Endothelial cell of umbilical vein (primary cell): ENCODE measurements at regions not wholly inside any gene's neighbourhood (a gene's known extent, or its start where the extent isn't known, plus 50 kb on each side); places are given as distances from the start of the nearest gene placed in this dataset.

Experiments
- BruUV-seq: library from RNA; stranded (reverse); fragments of 400-500 nt; replicated peaks from 2 replicates; lab custom pipeline; 2021; lab: Mats Ljungman, UMichigan
- CTCF ChIA-PET: fragments of 300-600, 350-600 bp; sonication (Branson Sonifier 250); formaldehyde crosslinking; loops from one replicate; lab custom pipeline; 2021; ENCODE audit warnings: antibody characterized with exemption, inconsistent platforms; lab: Charles Lee
- POLR2A ChIA-PET: fragments of 300-600, 350-600 bp; sonication (Branson Sonifier 250); formaldehyde crosslinking; loops from one replicate; lab custom pipeline; 2021; ENCODE audit warnings: antibody characterized with exemption, inconsistent platforms; lab: Charles Lee
- DNase-seq: peaks from one replicate; pipeline ENCODE4 v3.0.0-alpha.2; 2011; ENCODE audit warnings: low read depth, low spot score
- FAIRE-seq: peaks from 2 replicates; lab custom pipeline; 2011; peaks lifted over from hg19 to GRCh38; lab: Jason Lieb, UNC
- H2AFZ ChIP-seq: 2 replicates; pipeline ENCODE4 v1.6.0; 2012; ENCODE audit warnings: low read depth, low read length, control low read depth, inconsistent platforms
- H3K27ac ChIP-seq: 2 replicates; pipeline ENCODE4 v1.5.1; 2011; ENCODE audit warnings: low read depth, mild to moderate bottlenecking, control low read depth, low read length, moderate library complexity; ENCODE audit not compliant: insufficient read depth
- H3K27me3 ChIP-seq, 2 experiments: 2 replicates each; pipeline versions ENCODE4 v1.6.0 to v1.6.1; 2011; ENCODE audit warnings: low read length in 2 of 2, mixed read lengths in 1 of 2; ENCODE audit not compliant: control insufficient read depth in 2 of 2, insufficient read depth in 2 of 2
- H3K36me3 ChIP-seq, 2 experiments: 2 replicates in 1 of 2; 3 replicates in 1 of 2; pipeline ENCODE4 v1.5.1; 2011; ENCODE audit warnings: low read length in 2 of 2, mild to moderate bottlenecking in 1 of 2, moderate library complexity in 1 of 2; ENCODE audit not compliant: control insufficient read depth in 2 of 2, insufficient read depth in 2 of 2; ENCODE audit errors: extremely low read depth in 1 of 2
- H3K4me1 ChIP-seq: 3 replicates; pipeline ENCODE4 v1.5.1; 2011; ENCODE audit warnings: mild to moderate bottlenecking, low read length; ENCODE audit not compliant: control insufficient read depth, insufficient read depth; ENCODE audit errors: extremely low read depth
- H3K4me2 ChIP-seq: 2 replicates; pipeline ENCODE4 v1.6.1; 2011; ENCODE audit warnings: low read length, control low read depth, mixed read lengths; ENCODE audit not compliant: insufficient read depth
- H3K4me3 ChIP-seq, 3 experiments: fragments of 200-600 bp in 1 of 3; sonication (generic), shearing (Covaris generic) in 1 of 3; replicated peaks in 1 of 3; 2 replicates each; pipeline ENCODE4 v1.5.1; 2011 to 2016; ENCODE audit warnings: control low read depth in 3 of 3, low read length in 3 of 3, mild to moderate bottlenecking in 2 of 3, inconsistent platforms in 1 of 3, low read depth in 1 of 3, moderate library complexity in 1 of 3; ENCODE audit not compliant: insufficient read depth in 1 of 3
- H3K79me2 ChIP-seq: 2 replicates; pipeline ENCODE4 v1.6.0; 2012; ENCODE audit warnings: low read length, inconsistent platforms; ENCODE audit not compliant: control insufficient read depth, insufficient read depth
- H3K9ac ChIP-seq: replicated peaks from 2 replicates; pipeline ENCODE3; 2011; ENCODE audit warnings: low read length, control low read depth; ENCODE audit not compliant: insufficient read depth; ENCODE audit errors: extremely low read depth
- H3K9me1 ChIP-seq: replicated peaks from 3 replicates; pipeline ENCODE4 v1.6.0; 2011; ENCODE audit warnings: mild to moderate bottlenecking, low read length; ENCODE audit not compliant: control insufficient read depth, insufficient read depth; ENCODE audit errors: extremely low read depth
- H3K9me3 ChIP-seq: replicated peaks from 2 replicates; pipeline ENCODE4 v1.5.1; 2012; ENCODE audit warnings: low read length, inconsistent platforms; ENCODE audit not compliant: control insufficient read depth, insufficient read depth
- H4K20me1 ChIP-seq: replicated peaks from 2 replicates; pipeline ENCODE3; 2011; ENCODE audit warnings: mild to moderate bottlenecking, low read length; ENCODE audit not compliant: control insufficient read depth, insufficient read depth; ENCODE audit errors: extremely low read depth
- CTCF ChIP-seq, 2 donors: IDR thresholded peaks; 1 replicate in 1 of 2; 2 replicates in 1 of 2; pipeline ENCODE4 v1.5.1; 2011; ENCODE audit warnings: low read length in 2 of 2, mild to moderate bottlenecking in 2 of 2, moderate library complexity in 2 of 2, control low read depth in 1 of 2, inconsistent platforms in 1 of 2, low read depth in 1 of 2; ENCODE audit not compliant: insufficient read depth in 1 of 2; ENCODE audit errors: extremely low read depth in 1 of 2
- EZH2 ChIP-seq: IDR thresholded peaks from 2 replicates; pipeline ENCODE4 v1.6.1; 2012; ENCODE audit warnings: borderline replicate concordance, low read depth, mild to moderate bottlenecking, moderate library complexity, low read length, inconsistent platforms; ENCODE audit not compliant: severe bottlenecking
- FOS ChIP-seq: IDR thresholded peaks from 2 replicates; pipeline ENCODE4 v1.6.1; 2011; ENCODE audit warnings: mild to moderate bottlenecking, low read length, moderate library complexity, borderline replicate concordance; ENCODE audit not compliant: insufficient read depth
- GATA2 ChIP-seq: IDR thresholded peaks from 2 replicates; pipeline ENCODE4 v1.7.0; 2011; ENCODE audit warnings: low read depth, mild to moderate bottlenecking, moderate library complexity, mixed read lengths, low read length; ENCODE audit not compliant: insufficient read length, insufficient read depth
- JUN ChIP-seq: IDR thresholded peaks from 2 replicates; pipeline ENCODE4 v1.6.1; 2011; ENCODE audit warnings: borderline replicate concordance, low read depth; ENCODE audit not compliant: insufficient read length, insufficient read depth
- MAX ChIP-seq: IDR thresholded peaks from 2 replicates; pipeline ENCODE4 v1.6.1; 2011; ENCODE audit not compliant: insufficient read depth, insufficient read length
- MYC ChIP-seq: IDR thresholded peaks from one replicate; pipeline ENCODE4 v1.6.1; 2011; ENCODE audit warnings: mild to moderate bottlenecking, low read depth, low read length
- POLR2A ChIP-seq: IDR thresholded peaks from 2 replicates; pipeline ENCODE4 v1.6.1; 2012; ENCODE audit warnings: low read depth, mild to moderate bottlenecking, control low read depth, low read length
- POLR2AphosphoS5 ChIP-seq: IDR thresholded peaks from 2 replicates; pipeline ENCODE4 v1.6.1; 2012; ENCODE audit warnings: low read depth, mild to moderate bottlenecking, control low read depth, low read length, moderate library complexity; ENCODE audit not compliant: insufficient read depth
- dilution Hi-C: fragments of 300-500 bp; cut with MboI; formaldehyde crosslinking; loops from one replicate; pipeline ENCODE4 v1.15.0; 2019; ENCODE audit warnings: low sequenced_read_pairs; ENCODE audit not compliant: extremely low pct_ligation_motif_present
- intact Hi-C: fragments of 100-400 bp; cut with micrococcal nuclease; formaldehyde crosslinking; loops from one replicate; pipeline ENCODE4 v1.10.0; 2022

GRCh38 chr3:189057369-189057768 lies 114.4 kb upstream of the TPRG1 start:
- Histone ChIP-seq H3K27ac (no peak overlapping the region), H3K4me2 (no peak overlapping the region), H2AFZ (no peak overlapping the region), H3K9me1 (no peaks in the 10 kb centered on the region), H3K79me2 (no peaks in the 10 kb centered on the region), H3K36me3 (no peaks in the 10 kb centered on the region), H4K20me1 (no peaks in the 10 kb centered on the region), H3K27me3 (no peaks in the 10 kb centered on the region), H3K4me3 (no peak overlapping the region), H3K9me3 (no peaks in the 10 kb centered on the region), H3K4me1 (no peaks in the 10 kb centered on the region), H3K9ac (no peak overlapping the region)
- DNase-seq (no peak), FAIRE-seq (no peak)
- BruUV-seq: no TSS peak
- TF ChIP-seq JUN: no peak
- TF ChIP-seq POLR2A: no peak
- TF ChIP-seq MYC: no peak
- TF ChIP-seq EZH2: no peak
- TF ChIP-seq POLR2AphosphoS5: no peak
- TF ChIP-seq CTCF (IDR thresholded peaks at IDR 0.05; ENCODE audit: extremely low read depth in 1 of 2, insufficient read depth in 1 of 2, low read depth in 1 of 2, low read length in 2 of 2): no peak
- TF ChIP-seq GATA2: no peak
- TF ChIP-seq MAX: no peak
- TF ChIP-seq FOS: no peak
- intact Hi-C loops (no loop called here), dilution Hi-C loops (no loop called here)
- ChIA-PET CTCF (no interaction called here), POLR2A (no interaction called here)
